ENCODE measurements at regions not wholly inside any gene's neighbourhood (a gene's known extent, or its start where the extent isn't known, plus 50 kb on each side); places are given as distances from the start of the nearest gene placed in this dataset.
"Not testable (repeated sequence)": the region's sequence is repeated elsewhere in the genome, so short reads cannot be mapped to it uniquely, and the experiment has no call there.

DNA sequence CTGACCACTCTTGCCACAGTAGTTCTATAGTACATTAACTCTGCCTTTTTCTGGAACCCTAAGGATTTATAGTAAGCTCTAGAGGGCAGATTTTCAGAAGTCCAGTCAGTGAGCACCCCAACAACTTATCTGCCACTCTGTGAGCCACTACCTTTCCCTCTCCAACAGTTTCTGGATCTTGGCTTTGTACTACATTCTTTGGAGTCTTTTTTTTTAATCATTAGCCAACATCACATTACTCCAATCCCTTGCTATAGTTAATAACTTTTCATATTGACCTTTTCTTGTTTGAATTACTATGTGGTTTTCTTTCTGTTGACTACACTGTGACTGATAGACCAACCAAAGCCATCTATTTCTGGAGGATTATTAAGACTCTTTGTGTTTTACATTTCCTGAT, 1596.7 kb upstream of the PRMT6 start:
- no peak for DNase-seq

DNA sequence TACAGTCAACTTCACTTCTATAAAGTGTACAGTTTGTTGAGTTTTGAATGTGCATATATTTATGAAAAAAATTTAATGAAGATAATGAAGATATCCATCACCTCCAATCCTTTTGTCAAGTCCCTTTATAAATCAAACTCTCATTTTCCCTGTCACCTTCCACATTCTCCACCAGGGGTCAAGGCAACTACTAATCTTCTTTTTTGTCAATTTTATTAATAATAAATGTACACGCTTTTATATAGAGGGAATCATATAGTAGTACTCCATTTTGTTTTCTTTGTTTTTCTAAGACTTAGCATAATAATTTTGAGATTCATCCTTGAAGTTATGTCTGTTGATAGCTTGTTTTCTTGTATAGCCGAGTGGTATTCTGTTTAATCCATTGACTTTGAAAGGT, 1594.2 kb upstream of the PRMT6 start:
- DNase-seq: no peak

DNA sequence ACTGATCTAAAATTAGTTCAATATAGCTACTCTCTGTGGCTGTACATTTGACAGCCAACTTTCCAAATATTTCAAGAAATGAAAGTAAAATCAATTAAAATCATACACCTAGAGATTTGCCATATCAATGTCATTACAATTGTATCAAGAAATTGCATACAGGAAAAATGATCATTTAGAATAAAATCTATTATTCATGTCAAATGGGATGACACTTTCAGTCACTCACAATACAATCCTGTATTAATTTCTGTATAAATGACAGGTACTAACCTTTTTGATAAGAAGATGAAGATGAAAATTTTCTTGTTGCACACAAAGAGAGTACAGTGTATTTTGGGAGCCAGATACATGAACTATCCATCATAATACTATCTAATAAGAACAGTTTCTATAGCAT, 1588.9 kb upstream of the PRMT6 start:
- DNase-seq: no peak

DNA sequence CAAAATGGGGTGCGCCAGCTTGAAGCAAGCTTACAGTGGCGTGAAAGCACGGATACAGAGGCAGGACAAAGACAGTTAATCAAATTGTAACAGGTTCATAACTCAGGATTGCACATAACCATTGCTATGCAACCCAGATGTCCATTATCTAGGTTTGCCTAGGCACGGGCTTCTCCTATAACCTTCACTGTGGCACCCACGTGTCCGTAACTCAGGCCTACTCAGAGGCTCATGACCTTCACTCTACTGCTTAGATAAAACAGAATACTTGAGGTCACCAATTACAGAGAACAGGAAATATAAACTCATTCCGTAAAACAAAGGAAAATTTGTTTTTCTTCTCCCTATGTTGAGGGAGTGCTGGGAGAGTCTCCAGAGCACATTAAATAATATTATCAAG, 1585.9 kb upstream of the PRMT6 start:
- DNase-seq: not testable (repeated sequence)

DNA sequence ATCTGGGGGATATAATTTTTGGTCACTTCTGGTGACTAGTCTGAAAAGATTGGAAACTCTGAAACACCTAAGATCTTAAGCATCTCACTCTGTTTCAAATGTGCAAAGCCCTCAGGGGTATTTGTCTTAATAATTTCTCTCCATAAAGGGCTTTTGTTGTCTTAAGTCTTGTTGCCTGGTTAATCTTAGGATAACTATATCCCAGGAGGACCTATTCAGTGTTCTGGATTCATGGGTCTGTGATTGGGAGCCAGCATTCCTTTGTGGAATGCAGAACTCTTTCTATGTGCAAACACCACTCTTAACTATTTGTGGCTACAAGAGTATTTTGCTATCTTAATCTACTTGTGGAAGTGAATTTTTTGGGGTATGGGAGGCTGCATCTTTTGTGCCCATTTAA, 1573.0 kb upstream of the PRMT6 start:
- DNase-seq: no peak

DNA sequence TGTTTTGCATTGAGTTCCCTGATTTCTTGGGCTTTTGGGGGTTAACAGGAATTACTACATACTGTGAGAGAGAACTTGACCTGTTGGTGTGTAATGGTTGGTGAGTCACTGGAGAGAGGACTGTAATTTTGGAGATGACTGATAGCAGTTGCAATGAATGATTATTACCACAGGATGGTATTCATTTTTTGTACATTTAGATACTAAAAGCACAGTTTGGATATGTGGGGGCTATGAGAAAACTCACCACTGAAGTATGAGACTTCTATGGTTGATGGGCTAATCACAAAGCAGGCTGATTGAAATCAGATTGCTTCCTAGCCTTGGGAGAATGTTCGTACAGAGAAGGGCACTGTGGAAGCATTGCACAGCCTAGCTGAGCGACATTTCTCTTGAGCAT, 1571.3 kb upstream of the PRMT6 start:
- no peak for DNase-seq

DNA sequence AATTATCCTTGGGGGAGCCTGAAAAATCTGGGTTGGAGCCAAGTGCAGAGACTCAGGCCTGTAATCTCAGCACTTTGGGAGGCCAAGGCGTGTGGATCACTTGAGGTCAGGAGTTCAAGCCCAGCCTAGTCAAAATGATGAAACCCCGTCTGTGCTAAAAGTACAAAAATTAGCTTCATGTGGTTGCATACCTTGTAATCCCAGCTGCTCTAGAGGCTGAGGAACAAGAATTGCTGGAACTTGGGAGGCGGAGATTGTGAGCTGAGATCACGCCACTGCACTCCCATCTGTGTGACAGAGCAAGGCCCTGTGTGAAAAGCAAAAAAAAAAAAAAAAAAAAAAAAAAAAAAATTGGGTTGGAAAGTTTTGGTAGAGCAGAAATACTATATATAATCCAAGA, 1563.6 kb upstream of the PRMT6 start:
- no peak for DNase-seq

DNA sequence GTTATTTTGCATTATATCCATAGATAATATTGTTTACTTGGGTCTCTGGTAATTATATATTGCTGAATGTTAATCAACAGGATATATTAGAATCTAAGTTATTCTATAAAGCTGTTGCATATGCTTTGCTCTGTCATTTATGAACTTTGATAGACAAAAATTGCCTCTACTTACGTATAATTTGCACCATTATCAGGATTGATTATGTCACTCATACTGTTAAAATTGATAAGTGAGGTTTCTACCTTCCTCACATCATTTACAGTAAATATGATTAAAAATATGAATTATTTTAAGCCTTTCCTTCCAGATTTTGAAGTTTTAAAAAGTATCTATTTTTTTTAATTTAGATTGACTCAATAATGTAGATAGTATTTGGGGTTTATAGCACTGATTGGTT, 1540.4 kb upstream of the PRMT6 start:
- no peak for DNase-seq

DNA sequence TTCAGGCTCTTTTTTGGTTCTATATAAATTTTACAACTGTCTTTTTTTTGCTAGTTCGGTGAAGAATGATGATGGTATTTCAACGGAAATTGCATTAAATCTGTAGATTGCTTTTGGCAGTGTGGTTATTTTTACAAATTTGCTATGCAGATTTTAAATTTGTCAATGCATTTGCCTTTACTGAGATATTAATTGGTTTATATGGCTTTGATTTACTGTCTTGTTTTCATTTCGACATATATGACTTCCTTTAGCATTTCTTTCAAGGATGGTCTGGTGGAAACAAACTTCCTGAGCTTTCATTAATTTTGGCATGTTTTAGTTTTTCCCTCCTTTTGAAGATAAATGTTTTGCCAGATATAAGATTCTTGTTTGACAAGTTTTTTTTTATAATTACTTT, 1522.5 kb upstream of the PRMT6 start:
- DNase-seq: no peak

DNA sequence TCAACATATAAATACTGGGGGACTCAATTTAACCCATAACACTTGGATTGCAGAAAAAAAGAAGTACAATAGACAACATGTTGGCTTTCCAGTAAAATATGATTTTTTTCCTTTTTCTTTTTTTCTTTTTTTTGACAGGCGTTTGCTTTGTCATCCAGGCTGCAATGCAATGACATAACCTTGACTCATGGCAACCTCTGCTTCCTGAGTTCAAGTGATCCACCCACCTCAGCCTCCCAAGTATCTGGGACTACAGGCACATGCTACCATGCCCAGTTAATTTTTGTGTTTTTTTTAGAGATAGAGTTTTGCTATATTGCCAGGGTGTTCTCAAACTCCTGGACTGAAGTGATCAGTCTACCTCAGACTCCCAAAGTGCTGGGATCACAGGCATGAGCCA, 1512.0 kb upstream of the PRMT6 start:
- no peak for DNase-seq

DNA sequence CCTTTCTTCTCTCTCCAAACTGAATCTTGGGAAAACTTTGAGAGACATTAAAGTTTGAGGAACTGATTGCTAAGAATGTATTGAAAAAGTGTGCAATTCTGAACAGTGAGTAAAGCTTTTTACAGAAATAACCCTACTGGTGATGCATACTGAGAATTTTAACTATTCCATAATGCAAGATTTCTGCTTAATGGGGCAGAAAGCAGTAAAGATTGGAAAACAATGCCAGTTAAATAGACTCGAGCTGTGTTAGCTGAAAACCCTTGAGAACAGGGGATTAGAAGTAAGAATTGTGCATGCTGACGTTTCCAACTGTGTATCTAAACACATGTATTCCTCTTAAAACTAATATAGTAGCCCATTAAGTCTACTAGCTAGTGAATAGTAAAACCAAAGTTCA, 1500.2 kb upstream of the PRMT6 start:
- DNase-seq: no peak

DNA sequence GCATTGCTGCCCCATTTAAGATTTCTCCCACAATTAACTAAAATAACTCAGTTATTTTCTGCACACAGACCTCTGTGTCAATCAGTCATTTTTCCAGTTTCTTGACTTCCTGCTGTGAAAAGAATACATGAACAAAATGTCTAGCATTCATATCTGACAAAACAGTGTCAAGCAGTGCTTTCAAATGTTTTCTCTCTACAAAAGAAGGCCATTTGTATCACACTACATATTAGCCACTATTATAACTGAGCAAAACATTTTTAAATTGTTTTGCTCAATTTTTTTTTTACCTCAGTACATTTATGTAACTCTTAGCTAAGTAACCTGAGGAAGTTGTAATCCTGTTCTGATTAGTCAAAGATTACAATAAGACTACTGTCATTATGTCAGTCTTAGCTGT, 1498.5 kb upstream of the PRMT6 start:
- no peak for DNase-seq

DNA sequence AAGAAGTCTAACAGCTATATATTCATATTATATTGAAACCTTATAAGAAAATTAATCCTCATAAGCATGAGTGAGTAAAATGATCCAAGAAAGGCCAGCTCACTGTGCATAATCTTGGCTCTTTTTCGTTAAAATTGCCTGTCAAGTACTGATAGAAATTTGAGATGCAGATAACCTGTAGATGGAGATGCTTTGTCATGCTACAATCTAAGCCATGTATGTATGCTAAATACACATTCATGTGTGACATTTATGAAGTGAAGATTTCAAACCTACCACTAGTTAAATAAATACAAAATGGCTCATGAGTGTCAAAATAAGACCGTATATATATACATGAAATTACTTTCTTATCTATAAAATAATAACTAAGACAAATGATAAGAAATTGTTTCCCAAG, 1491.5 kb upstream of the PRMT6 start:
- DNase-seq: no peak

DNA sequence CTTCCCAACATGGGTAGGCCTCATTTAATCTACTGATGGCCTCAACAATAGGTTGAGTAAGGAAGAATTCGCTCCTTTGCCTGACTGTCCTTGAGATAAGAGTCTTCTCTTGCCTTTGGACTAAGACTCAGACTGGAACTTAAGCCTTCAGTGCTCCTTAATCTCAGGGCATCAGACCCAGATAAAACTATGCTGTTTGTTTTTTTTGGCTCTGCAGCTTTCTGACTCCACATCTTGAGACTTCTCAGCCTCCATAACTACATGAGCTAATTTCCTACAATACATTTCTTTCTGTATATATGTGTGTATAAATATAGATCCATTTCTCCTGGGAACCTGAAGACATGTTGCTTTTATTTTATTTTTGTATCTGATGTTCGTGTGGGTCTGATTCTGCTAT, 1470.7 kb upstream of the PRMT6 start:
- DNase-seq: no peak

DNA sequence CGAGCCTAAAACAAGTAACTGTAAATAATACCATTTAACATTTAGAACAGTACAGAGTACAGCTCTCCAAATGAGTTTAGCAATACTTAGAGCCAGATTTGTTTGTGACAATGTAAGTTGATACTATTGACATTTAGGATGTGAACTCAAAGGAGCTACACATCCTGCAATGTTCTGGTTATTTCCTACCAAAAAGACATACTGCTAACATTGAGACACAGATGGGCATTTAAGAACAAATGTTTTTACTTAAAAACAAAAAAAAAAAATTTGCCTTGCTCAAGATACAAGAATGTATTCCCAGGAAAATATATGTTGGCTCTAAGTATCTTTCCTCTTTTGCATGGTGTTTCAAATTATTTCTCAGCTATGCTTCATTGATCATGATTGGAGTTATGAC, 1464.8 kb upstream of the PRMT6 start:
- DNase-seq: no peak

DNA sequence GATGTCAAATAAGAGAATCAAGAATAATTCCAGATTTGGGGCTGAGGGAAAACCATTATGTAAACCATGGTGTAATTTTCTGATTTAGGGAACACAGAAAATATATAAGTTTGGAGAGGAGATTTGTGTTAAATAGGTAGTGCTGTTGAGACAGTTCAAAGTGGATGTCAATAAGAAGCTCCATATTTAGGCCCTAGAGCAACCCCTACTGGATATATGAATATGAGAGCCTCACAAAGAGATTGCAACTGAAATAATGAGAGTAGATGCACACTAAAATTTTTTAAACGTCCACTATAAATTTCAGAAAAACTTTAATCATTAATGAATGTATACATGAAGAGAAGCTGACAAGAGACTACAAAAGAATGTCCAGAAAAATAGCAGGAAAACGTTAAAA, 1447.8 kb upstream of the PRMT6 start:
- peak in 1 of 2 experiments; percentile 22 for DNase-seq

DNA sequence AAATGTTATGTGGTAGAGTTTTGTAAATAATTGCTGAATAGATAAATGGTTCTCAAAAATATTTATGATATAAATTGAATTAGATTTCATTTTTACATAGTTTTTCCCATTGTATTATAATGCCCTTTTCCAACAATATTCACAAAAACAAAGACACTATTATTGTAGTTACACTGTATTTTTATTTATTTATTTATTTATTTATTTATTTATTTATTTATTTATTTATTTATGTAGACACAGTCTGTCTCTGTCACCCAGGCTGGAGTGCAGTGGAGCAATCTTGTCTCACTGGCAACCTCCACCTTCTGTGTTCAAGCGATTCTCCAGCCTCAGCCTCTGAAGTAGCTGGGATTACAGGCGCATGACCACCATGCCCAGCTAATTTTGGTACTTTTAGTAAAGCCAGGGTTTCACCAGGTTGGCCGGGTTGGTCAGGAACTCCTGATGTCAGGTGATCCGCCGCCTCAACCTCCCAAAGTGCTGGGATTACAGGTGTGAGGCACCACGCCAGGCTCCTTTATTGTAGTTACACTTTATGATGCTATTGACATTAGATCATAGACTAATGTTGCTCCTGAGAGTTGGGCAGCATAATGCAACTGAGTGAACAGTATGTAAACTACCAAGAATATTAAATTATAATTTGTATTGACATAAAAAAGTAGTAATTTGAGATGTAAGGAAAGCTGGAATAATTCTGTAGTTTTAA, 1430.0 kb upstream of the PRMT6 start:
- DNase-seq: no peak

DNA sequence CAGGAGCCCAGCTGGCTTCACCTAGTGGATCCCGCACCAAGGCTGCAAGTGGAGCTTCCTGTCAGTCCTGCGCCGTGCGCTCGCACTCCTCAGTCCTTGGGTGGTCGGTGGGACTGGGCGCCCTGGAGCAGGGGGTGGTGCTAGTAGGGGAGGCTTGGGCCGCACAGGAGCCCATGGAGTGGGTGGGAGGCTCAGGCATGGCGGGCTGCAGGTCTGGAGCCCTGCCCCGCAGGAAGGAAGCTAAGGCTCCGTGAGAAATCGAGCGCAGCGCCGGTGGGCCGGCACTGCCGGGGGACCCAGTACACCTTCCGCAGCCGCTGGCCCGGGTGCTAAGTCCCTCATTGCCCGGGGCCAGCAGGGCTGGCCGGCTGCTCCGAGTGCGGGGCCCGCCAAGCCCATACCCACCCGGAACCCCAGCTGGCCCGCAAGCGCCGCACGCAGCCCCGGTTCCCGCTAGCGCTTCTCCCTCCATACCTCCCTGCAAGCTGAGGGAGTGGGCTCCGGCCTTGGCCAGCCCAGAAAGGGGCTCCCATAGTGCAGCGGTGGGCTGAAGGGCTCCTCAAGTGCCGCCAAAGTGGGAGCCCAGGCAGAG, 1425.2 kb upstream of the PRMT6 start:
- DNase-seq: not testable (repeated sequence)

DNA sequence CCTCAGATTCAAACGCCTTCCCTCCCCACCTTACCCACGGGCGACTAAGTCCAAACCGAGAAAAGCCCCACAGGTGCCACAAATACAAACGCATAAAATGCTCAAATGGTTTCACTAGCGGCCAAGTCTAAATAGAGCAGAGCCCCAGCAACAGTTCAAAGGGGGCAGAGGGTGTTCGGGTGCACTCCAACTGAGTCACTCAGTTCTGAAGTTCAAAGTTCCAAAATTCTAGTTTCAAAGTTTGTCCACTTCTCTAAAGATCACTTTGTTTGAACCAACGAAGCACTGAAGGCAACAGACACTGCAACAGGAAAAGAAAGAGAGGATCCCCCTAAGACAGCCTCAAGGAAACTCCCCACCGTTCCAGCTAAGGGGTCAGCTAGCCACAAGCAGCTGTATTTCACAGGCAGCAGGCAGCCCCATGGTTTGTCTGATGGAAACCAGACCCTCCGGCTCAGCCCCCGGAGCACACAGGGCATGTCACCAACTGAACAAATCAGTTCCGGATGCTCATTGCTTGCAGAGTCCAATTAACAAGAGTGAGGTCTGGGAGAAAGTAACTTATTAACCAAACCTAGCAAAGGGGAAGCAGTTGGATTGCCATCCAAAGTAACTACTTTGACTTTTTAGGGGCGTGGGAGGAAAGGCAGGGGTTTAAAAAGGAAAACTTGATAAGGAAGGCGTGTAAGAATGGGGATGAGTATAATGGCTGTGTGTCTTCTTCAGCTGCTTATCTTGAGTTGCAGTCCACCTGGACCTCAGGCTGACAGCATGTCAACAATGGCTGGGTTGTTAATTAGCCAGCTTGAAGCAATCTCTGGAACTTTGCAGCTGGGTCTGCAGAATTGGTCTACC, 1423.9 kb upstream of the PRMT6 start:
- no peak for DNase-seq

DNA sequence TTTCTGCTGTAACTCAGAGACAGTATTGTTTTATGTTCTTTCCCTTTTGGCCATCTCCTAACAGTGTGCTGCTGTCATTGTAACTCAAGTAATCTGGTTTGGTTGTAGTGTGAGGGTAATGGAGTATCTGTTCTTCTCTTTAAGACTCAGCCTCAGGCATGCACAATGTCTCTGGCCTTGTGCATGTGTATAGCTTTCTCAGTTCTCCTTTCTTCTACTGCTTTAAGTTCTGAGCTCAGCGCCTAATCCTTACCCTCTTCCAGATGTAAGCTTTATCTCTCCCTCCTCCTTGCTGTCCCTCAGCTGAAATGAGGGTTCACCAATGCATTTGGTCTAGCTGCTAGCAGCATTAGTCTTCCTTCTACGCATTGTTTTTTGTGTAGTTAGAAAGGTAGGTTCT, 1420.4 kb upstream of the PRMT6 start:
- no peak for DNase-seq

DNA sequence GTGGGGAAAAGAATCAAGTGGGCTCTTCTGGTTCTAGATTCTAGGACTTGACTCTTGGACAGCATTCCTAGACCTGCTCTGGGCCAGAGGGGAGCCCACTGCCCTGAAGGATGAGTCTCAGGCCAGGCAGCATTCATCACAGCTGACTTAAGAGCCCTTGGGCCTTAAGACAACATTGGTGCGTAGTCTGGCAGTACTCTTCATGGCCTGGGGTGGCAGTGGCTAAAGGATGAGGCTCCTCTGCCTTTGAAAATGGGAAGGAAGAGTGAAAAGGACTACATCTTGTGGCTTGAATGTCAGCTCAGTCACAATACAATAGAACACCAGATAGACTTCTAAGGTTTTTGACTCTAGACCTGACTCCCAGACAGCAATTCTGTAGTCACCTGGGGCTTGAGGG, 1415.1 kb upstream of the PRMT6 start:
- DNase-seq: no peak

DNA sequence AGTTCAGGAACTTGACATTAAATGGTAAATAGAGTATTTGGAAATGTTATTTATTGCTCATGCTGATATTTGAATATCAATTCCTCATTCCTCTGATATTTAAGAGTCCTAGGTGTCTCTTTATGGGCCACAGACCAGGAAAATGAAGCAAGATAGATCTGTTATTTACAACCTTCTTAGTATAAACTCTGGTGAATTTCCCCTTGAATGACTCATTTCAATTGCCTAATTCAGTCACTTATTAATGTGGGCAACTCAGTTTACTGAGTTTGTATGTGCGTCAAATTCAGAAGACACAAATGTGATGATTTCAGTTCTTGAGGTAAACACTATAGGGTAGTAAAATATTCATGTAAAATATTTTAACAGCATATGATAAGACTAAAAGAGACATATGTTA, 1404.4 kb upstream of the PRMT6 start:
- DNase-seq: no peak

DNA sequence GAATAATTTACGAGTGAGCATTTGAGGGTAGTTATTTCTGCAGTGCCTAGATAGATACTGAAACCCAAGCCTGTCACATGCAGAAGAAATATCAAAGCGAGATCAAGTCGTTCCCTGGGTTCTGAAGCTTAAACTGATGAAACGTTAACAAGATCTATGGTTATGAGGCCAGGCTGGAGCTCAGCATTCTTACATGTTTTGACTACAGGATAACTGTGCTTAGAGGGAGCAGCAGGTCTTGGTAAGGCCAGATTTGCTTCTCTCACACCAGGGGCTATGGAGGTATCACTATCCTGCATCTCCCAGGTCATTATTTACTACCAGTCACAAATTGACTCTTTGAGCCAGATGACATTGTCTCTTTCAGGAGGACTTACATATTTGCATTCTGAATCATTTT, 1401.4 kb upstream of the PRMT6 start:
- DNase-seq: no peak

DNA sequence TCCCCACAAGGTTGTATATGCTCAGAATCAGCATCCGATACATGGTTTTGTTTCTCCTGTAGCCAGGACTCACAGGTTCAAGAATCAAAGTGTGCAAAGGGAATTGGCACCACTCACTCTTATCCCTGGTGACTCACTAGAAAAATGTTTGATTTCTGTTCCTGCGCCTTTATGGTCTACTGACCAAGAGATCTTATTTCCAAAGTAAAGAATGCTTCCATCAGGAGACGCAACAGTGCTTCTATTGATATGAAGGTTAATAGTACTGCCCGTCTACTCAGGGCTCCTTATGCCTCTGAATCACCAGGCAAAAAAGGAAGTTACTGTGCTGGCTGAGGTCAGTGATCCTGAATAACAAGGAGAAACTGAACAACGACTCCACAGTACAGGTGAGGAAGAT, 1392.0 kb upstream of the PRMT6 start:
- no peak for DNase-seq

All from NCI-H2081 (cell line).